ENCODE measurements at regions not wholly inside any gene's neighbourhood (a gene's known extent, or its start where the extent isn't known, plus 50 kb on each side); places are given as distances from the start of the nearest gene placed in this dataset.

DNA sequence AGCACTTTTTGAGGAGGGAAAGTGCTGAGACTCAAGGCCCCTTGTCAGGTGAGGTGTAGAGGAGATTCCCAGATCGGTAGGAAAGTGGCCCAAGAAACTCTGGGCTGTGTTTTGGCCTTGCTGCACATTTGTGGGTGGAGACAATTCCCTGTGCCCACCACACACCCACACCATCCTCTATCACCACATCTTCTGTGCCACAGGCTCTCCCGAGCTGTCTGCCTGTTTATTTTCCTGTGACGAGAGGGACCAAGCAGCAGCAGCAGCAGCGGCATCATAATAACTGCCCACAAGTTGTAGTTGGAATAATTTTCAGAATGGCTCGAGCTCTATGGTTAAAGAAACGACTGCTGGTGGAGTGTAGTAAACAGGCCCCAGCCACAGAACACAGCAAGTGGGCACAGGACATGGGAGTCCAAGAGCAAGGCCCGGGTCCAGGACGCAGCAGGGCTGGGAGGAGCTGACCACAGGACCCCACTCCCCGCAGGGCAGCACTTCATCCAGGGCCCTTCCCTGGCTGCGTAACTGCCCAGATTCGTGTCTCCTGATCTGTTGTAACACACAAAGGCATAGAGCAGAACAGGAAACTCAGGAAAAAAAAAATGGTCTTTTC, 55.6 kb upstream of the BCL2L14 start:
- H3K27me3 ChIP-seq (ENCODE audit: control insufficient read depth, low read length), result no peaks in the 10 kb centered on the region
- H3K79me2 ChIP-seq (ENCODE audit: control insufficient read depth, low read length), result no peaks in the 10 kb centered on the region
- H4K20me1 ChIP-seq (ENCODE audit: control insufficient read depth, insufficient read depth, low read depth, low read length), result no peaks in the 10 kb centered on the region
- peaks cover 23% of the 10 kb centered on the region for H3K4me1 ChIP-seq (ENCODE audit: control insufficient read depth, low read length)
- no peak for TF ChIP-seq EZH2phosphoT487 (IDR thresholded peaks at IDR 0.05; ENCODE audit: borderline replicate concordance, low read length)
- TF ChIP-seq CTCF (IDR thresholded peaks at IDR 0.05; ENCODE audit: low read depth, low read length, poor library complexity, severe bottlenecking), result no peak
- H3K27ac ChIP-seq (ENCODE audit: low read depth, low read length), result no peak overlapping the region
- no peaks in the 10 kb centered on the region for H3K9me2 ChIP-seq (replicated peaks; ENCODE audit: control insufficient read depth, low read length)
- no peak overlapping the region for H3K4me2 ChIP-seq (ENCODE audit: low read length)
- H3K4me3 ChIP-seq (ENCODE audit: low read length), result no peak overlapping the region
- no peaks in the 10 kb centered on the region for H3K36me3 ChIP-seq (ENCODE audit: control insufficient read depth, low read length)
- H3K9me3 ChIP-seq (ENCODE audit: control insufficient read depth, insufficient read depth, low read length), result no peaks in the 10 kb centered on the region
- H3F3A ChIP-seq (ENCODE audit: control insufficient read depth, insufficient read depth), result peaks cover 4% of the 10 kb centered on the region

GRCh38 chr12:12016284-12017100, 54.2 kb upstream of the BCL2L14 start:
- Histone ChIP-seq H3K9me2 (replicated peaks; ENCODE audit: control insufficient read depth, low read length) (no peaks in the 10 kb centered on the region), H3K4me3 (ENCODE audit: low read length) (no peak overlapping the region), H3K4me1 (ENCODE audit: control insufficient read depth, low read length) (peaks cover 21% of the 10 kb centered on the region), H4K20me1 (ENCODE audit: control insufficient read depth, insufficient read depth, low read depth, low read length) (no peaks in the 10 kb centered on the region), H3K36me3 (ENCODE audit: control insufficient read depth, low read length) (no peaks in the 10 kb centered on the region), H3F3A (ENCODE audit: control insufficient read depth, insufficient read depth) (peaks cover 4% of the 10 kb centered on the region), H3K79me2 (ENCODE audit: control insufficient read depth, low read length) (no peaks in the 10 kb centered on the region), H3K9me3 (ENCODE audit: control insufficient read depth, insufficient read depth, low read length) (no peaks in the 10 kb centered on the region), H3K27me3 (ENCODE audit: control insufficient read depth, low read length) (no peaks in the 10 kb centered on the region), H3K27ac (ENCODE audit: low read depth, low read length) (no peak overlapping the region), H3K4me2 (ENCODE audit: low read length) (no peak overlapping the region)
- TF ChIP-seq CTCF (IDR thresholded peaks at IDR 0.05; ENCODE audit: low read depth, low read length, poor library complexity, severe bottlenecking), result no peak
- no peak for TF ChIP-seq EZH2phosphoT487 (IDR thresholded peaks at IDR 0.05; ENCODE audit: borderline replicate concordance, low read length)

DNA sequence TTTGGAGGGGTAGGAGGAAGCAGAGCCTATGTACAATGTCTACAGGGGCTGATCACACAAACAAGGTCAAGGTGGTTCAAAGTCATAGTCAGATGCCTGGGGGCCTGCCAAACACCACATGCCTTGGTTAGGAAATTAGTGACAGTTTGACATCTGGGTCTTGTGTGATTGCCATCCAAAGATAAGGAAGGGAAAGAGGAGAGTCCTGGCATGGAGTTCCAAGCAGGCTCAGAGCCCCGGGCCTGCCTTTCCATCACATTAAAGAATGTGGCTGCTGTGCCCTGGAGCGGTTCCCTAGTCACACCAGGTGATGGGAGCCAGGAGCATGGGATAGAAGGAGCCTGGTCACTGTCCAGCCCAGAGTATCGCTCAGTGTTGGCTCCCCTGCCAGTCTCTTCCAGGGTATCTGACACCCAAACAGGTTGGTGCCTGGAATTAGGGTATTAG, 53.6 kb upstream of the BCL2L14 start:
- peaks cover 23% of the 10 kb centered on the region for H3K4me1 ChIP-seq (ENCODE audit: control insufficient read depth, low read length)
- no peaks in the 10 kb centered on the region for H3K79me2 ChIP-seq (ENCODE audit: control insufficient read depth, low read length)
- TF ChIP-seq CTCF (IDR thresholded peaks at IDR 0.05; ENCODE audit: low read depth, low read length, poor library complexity, severe bottlenecking) (no peak), EZH2phosphoT487 (IDR thresholded peaks at IDR 0.05; ENCODE audit: borderline replicate concordance, low read length) (no peak)
- no peak overlapping the region for H3K4me2 ChIP-seq (ENCODE audit: low read length)
- H3K9me2 ChIP-seq (replicated peaks; ENCODE audit: control insufficient read depth, low read length), result no peaks in the 10 kb centered on the region
- H3K4me3 ChIP-seq (ENCODE audit: low read length), result no peak overlapping the region
- peaks cover 3% of the 10 kb centered on the region; the same call in 1 of the 2 replicates for H3F3A ChIP-seq (ENCODE audit: control insufficient read depth, insufficient read depth)
- no peaks in the 10 kb centered on the region for H3K27me3 ChIP-seq (ENCODE audit: control insufficient read depth, low read length)
- no peak overlapping the region for H3K27ac ChIP-seq (ENCODE audit: low read depth, low read length)
- no peaks in the 10 kb centered on the region for H3K36me3 ChIP-seq (ENCODE audit: control insufficient read depth, low read length)
- no peaks in the 10 kb centered on the region for H3K9me3 ChIP-seq (ENCODE audit: control insufficient read depth, insufficient read depth, low read length)
- no peaks in the 10 kb centered on the region for H4K20me1 ChIP-seq (ENCODE audit: control insufficient read depth, insufficient read depth, low read depth, low read length)
